Epidermal melanocyte (primary cell): ENCODE measurements at regions not wholly inside any gene's neighbourhood (a gene's known extent, or its start where the extent isn't known, plus 50 kb on each side); places are given as distances from the start of the nearest gene placed in this dataset.

Experiments used
- DNase-seq: peaks from one replicate; pipeline ENCODE4 v3.0.0; 2011; ENCODE audit warnings: low spot score; ENCODE audit not compliant: insufficient read length

- DNase-seq = no peak
Measured at GRCh38 chr1:30302858-30303257, 420.5 kb downstream of the MATN1 start.

GRCh38 chr1:30300669-30301068, 422.7 kb downstream of the MATN1 start:
- DNase-seq = no peak

GRCh38 chr1:30299393-30299792, 424.0 kb downstream of the MATN1 start:
- no peak for DNase-seq

- no peak for DNase-seq
Measured at GRCh38 chr1:30295674-30296073, 427.7 kb downstream of the MATN1 start.

GRCh38 chr1:30295266-30295665, 428.1 kb downstream of the MATN1 start:
- DNase-seq = no peak

GRCh38 chr1:30294508-30294907, 428.9 kb downstream of the MATN1 start:
- DNase-seq = no peak

- no peak for DNase-seq
Measured at GRCh38 chr1:30292451-30292850, 430.9 kb downstream of the MATN1 start.

- no peak for DNase-seq
Measured at GRCh38 chr1:30291526-30291925, 431.9 kb downstream of the MATN1 start.

- DNase-seq = no peak
Measured at GRCh38 chr1:30290581-30290980, 432.8 kb downstream of the MATN1 start.

- DNase-seq = no peak
Measured at GRCh38 chr1:30287976-30288375, 435.4 kb downstream of the MATN1 start.

- DNase-seq = no peak
Measured at GRCh38 chr1:30286988-30287839, 436.2 kb downstream of the MATN1 start.

- no peak for DNase-seq
Measured at GRCh38 chr1:30286241-30286987, 437.0 kb downstream of the MATN1 start.

GRCh38 chr1:30285501-30285932, 437.9 kb downstream of the MATN1 start:
- no peak for DNase-seq

- DNase-seq = no peak
Measured at GRCh38 chr1:30284728-30285475, 438.5 kb downstream of the MATN1 start.

- DNase-seq = no peak
Measured at GRCh38 chr1:30284226-30284625, 439.2 kb downstream of the MATN1 start.

- DNase-seq = no peak
Measured at GRCh38 chr1:30283199-30283962, 440.0 kb downstream of the MATN1 start.

- no peak for DNase-seq
Measured at GRCh38 chr1:30280572-30280971, 442.8 kb downstream of the MATN1 start.

- DNase-seq = no peak
Measured at GRCh38 chr1:30277911-30278310, 445.5 kb downstream of the MATN1 start.

- no peak for DNase-seq
Measured at GRCh38 chr1:30277415-30277814, 446.0 kb downstream of the MATN1 start.

GRCh38 chr1:30275926-30276764, 447.2 kb downstream of the MATN1 start:
- no peak for DNase-seq
